Ectodermal cell (in vitro differentiated cells): ENCODE measurements at regions not wholly inside any gene's neighbourhood (a gene's known extent, or its start where the extent isn't known, plus 50 kb on each side); places are given as distances from the start of the nearest gene placed in this dataset.
"Not testable (repeated sequence)": the region's sequence is repeated elsewhere in the genome, so short reads cannot be mapped to it uniquely, and the experiment has no call there.

Experiments
- H3K27ac ChIP-seq: 2 replicates; pipeline ENCODE4 v1.7.0; 2013; ENCODE audit warnings: mild to moderate bottlenecking, low read depth, low read length; ENCODE audit not compliant: insufficient read depth, poor library complexity, severe bottlenecking
- H3K27me3 ChIP-seq: 2 replicates; pipeline ENCODE4 v1.7.0; 2013; ENCODE audit warnings: mild to moderate bottlenecking, low read length; ENCODE audit not compliant: insufficient read depth, control insufficient read depth, poor library complexity, severe bottlenecking
- H3K36me3 ChIP-seq: one replicate; pipeline ENCODE4 v1.7.0; 2013; ENCODE audit warnings: low read length; ENCODE audit not compliant: control insufficient read depth, insufficient read depth
- H3K4me1 ChIP-seq: one replicate; pipeline ENCODE4 v1.7.0; 2013; ENCODE audit warnings: low read length; ENCODE audit not compliant: control insufficient read depth, insufficient read depth
- H3K4me3 ChIP-seq: 2 replicates; pipeline ENCODE4 v1.7.0; 2013; ENCODE audit warnings: low read depth, low read length, control low read depth; ENCODE audit not compliant: insufficient read depth
- H3K9me3 ChIP-seq: 2 replicates; pipeline ENCODE4 v1.7.0; 2013; ENCODE audit warnings: mild to moderate bottlenecking, low read length, moderate library complexity; ENCODE audit not compliant: control insufficient read depth
- WGBS, 2 experiments: methylation state at CpG; one replicate each; pipeline ENCODE4 v1.1.7; 2013; ENCODE audit warnings: missing lambda C conversion rate in 2 of 2; 5-methylcytosine and 5-hydroxymethylcytosine counted together

- Histone ChIP-seq H3K27me3 (no peaks in the 10 kb centered on the region), H3K4me1 (no peaks in the 10 kb centered on the region), H3K27ac (no peak overlapping the region), H3K9me3 (no peaks in the 10 kb centered on the region), H3K36me3 (no peaks in the 10 kb centered on the region), H3K4me3 (no peak overlapping the region)
- WGBS, 2 experiments, result 98 to 100% methylated on average over 3 to 4 of the region's 4 CpGs
Observed at GRCh38 chr14:71449316-71450055, 482.7 kb upstream of the RGS6 start.

- Histone ChIP-seq H3K4me3 (no peak overlapping the region), H3K9me3 (no peaks in the 10 kb centered on the region), H3K36me3 (no peaks in the 10 kb centered on the region), H3K4me1 (no peaks in the 10 kb centered on the region), H3K27me3 (no peaks in the 10 kb centered on the region), H3K27ac (no peak overlapping the region)
- WGBS, 2 experiments, result 92% methylated on average over 2 of the region's 3 CpGs; no CpG with 5 or more reads in 1 of the 2 experiments
Observed at GRCh38 chr14:71451501-71451900, 480.7 kb upstream of the RGS6 start.

- Histone ChIP-seq H3K4me3 (no peak overlapping the region), H3K27me3 (no peaks in the 10 kb centered on the region), H3K27ac (no peak overlapping the region), H3K9me3 (no peaks in the 10 kb centered on the region), H3K36me3 (no peaks in the 10 kb centered on the region), H3K4me1 (no peaks in the 10 kb centered on the region)
- WGBS, 2 experiments, result 89% methylated on average over 1 of the region's 1 CpG; no CpG with 5 or more reads in 1 of the 2 experiments
Observed at GRCh38 chr14:71452539-71452938, 479.7 kb upstream of the RGS6 start.

DNA sequence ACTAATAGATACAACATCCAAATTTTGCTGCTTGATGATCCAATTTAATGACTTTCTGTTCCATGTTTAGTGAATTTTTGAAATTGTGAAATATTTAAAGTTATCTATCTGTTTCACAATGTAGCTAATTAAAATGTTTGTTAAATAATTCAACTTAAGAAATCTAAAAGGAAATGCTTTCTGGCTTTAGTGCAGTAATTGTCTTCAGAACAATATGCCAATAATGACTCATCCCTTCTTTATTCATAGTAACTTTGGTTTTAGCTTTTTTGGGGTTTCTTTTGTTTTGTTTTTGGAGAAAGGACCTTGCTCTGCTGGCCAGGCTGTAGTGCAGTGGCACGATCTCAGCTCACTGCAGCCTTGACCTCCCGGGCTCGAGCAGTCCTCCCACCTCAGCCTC, 479.2 kb upstream of the RGS6 start:
- no peaks in the 10 kb centered on the region for H3K27me3 ChIP-seq
- H3K27ac ChIP-seq, result no peak overlapping the region
- no peaks in the 10 kb centered on the region for H3K36me3 ChIP-seq
- no peaks in the 10 kb centered on the region for H3K9me3 ChIP-seq
- H3K4me3 ChIP-seq, result no peak overlapping the region
- WGBS, 2 experiments, result 95 to 99% methylated on average over 3 of the region's 3 CpGs
- no peaks in the 10 kb centered on the region for H3K4me1 ChIP-seq

DNA sequence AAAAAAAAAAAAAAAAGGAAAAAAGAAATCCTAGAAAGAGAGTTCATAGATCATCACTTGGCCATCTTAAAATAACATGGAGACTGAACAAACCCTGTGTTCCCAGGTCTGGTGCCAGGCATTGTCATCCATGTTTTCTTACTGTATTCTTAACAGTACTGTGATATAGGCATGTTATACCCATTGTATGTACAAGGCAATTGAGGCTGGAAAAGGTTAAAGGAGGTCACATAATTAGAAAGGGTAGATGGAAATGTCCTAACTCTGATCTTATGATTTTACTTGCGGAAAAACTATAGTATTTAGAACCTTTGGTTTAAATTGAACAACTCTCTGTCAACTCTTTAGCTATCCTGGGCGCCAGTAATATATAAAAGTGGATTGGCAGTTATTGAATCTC, 478.2 kb upstream of the RGS6 start:
- no peak overlapping the region for H3K27ac ChIP-seq
- WGBS, 2 experiments, result 65 to 78% methylated on average over 2 of the region's 2 CpGs
- H3K36me3 ChIP-seq, result no peaks in the 10 kb centered on the region
- no peaks in the 10 kb centered on the region for H3K9me3 ChIP-seq
- no peaks in the 10 kb centered on the region for H3K4me1 ChIP-seq
- no peak overlapping the region for H3K4me3 ChIP-seq
- H3K27me3 ChIP-seq, result no peaks in the 10 kb centered on the region

DNA sequence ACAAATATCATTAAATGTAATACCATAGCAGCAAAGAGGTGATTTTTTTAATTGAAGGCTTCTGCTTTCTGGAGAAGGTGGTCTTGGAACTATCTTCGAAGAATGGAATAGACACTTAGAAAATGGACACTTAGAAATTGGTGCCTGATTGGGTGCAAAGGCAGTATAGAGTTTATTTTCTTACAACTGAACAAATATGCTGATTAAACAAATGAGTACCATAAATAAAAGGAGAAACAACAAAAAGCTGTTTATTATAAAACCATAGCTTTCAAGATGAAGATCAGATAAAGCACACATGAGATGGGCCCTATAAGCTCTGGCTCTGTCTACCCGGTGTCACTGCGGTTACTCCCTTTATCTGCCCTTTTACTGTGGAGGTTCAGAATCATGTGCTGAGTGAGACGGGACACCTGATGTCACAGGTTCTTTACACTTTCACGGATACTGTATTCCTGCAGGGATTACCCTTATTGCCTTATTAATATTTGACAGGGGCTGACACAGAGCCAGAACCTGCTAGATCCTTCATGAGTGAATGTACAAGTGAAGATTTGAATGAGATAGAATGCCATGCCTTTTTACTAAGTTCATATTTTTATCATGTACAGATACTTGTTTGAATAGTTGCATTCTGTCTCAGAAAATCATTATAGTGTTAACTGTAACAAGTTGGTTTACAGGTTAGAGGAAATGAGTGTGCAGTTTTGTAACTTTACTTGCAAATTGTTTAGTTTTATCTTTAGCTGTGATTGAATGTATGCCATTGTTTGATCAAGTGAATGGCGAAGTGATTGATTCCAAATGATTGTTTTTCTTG, 477.5 kb upstream of the RGS6 start:
- no peak overlapping the region for H3K4me3 ChIP-seq
- H3K36me3 ChIP-seq, result no peaks in the 10 kb centered on the region
- no peak overlapping the region for H3K27ac ChIP-seq
- H3K27me3 ChIP-seq, result no peaks in the 10 kb centered on the region
- WGBS, 2 experiments, result 81 to 85% methylated on average over 6 of the region's 6 CpGs
- no peaks in the 10 kb centered on the region for H3K9me3 ChIP-seq
- no peaks in the 10 kb centered on the region for H3K4me1 ChIP-seq

- 94% methylated on average over 5 to 6 of the region's 6 CpGs for WGBS, 2 experiments
Observed at GRCh38 chr14:71460091-71460490, 472.1 kb upstream of the RGS6 start.

DNA sequence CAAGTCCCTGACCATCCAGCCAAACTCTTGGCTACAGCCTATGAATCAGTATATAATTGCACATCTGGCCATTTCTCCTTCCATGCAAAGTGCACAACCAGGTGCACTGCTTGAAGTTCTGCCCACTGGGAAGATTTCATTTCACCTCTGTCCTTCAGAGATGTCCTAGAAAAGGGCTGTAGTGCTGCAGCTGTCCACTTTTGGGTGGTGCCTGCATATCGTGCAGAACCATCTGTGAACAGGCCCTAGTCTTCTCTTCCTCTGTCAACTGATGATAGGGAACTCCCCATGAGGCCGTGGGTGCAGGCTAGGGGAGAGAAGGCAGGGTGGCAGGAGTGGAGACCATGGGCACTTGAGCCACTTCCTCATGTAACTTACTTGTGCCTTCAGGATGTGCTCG, 470.6 kb upstream of the RGS6 start:
- H3K27me3 ChIP-seq, H3K36me3 ChIP-seq, H3K27ac ChIP-seq, H3K9me3 ChIP-seq, H3K4me3 ChIP-seq, H3K4me1 ChIP-seq: not testable (repeated sequence)
- 92 to 100% methylated on average over 2 to 3 of the region's 3 CpGs for WGBS, 2 experiments

More at GRCh38 chr14:71460091-71460490, 472.1 kb upstream of the RGS6 start:
- Histone ChIP-seq H3K27ac (no peak overlapping the region), H3K27me3 (no peaks in the 10 kb centered on the region), H3K4me1 (no peaks in the 10 kb centered on the region), H3K9me3 (no peaks in the 10 kb centered on the region), H3K36me3 (no peaks in the 10 kb centered on the region), H3K4me3 (no peak overlapping the region)

- H3K27ac ChIP-seq, result no peak overlapping the region
- H3K36me3 ChIP-seq, result no peaks in the 10 kb centered on the region
- H3K9me3 ChIP-seq, result no peaks in the 10 kb centered on the region
- H3K27me3 ChIP-seq, result no peaks in the 10 kb centered on the region
- H3K4me3 ChIP-seq, result no peak overlapping the region
- H3K4me1 ChIP-seq, result no peaks in the 10 kb centered on the region
Observed at GRCh38 chr14:71463807-71464206, 468.4 kb upstream of the RGS6 start.

DNA sequence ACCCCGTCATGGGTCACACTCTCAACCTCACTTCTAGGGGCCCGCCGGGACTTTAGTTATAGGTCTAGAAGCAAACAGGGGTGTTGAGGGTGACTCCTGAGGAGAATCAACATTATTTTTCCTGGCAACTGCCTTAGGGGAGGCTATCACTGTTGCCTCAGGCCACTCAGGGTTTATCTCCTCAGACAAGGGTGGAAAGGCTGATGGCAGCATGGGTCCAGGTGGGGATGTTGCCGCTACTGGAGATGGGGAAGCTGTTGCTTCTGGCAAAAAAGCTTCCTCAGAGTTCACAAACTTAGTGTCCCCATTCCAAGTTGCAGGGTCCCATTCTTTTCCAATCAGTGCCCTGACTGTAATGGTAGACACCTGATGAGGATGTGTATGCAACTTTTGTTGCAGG, 467.4 kb upstream of the RGS6 start:
- WGBS, 2 experiments, result 97% methylated on average over 4 of the region's 4 CpGs

More for the DNA sequence above, 467.4 kb upstream of the RGS6 start:
- Histone ChIP-seq H3K9me3 (no peaks in the 10 kb centered on the region), H3K36me3 (no peaks in the 10 kb centered on the region), H3K4me1 (no peaks in the 10 kb centered on the region), H3K27ac (no peak overlapping the region), H3K27me3 (no peaks in the 10 kb centered on the region), H3K4me3 (no peak overlapping the region)
